OCI-LY3 (cell line): ENCODE measurements at regions not wholly inside any gene's neighbourhood (a gene's known extent, or its start where the extent isn't known, plus 50 kb on each side); places are given as distances from the start of the nearest gene placed in this dataset.

ENCODE experiments used
- CTCF ChIP-seq: fragments of 200-600, 300-600 bp; sonication (generic); IDR thresholded peaks from 2 replicates; pipeline ENCODE4 v1.5.1; 2014; ENCODE audit warnings: antibody characterized with exemption, low read length, low read depth
- EZH2phosphoT487 ChIP-seq: fragments of 200-600 bp; shearing (Covaris generic); IDR thresholded peaks from 2 replicates; pipeline ENCODE4 v1.6.1; 2018; ENCODE audit warnings: antibody characterized with exemption, mixed run types, low read depth

- TF ChIP-seq CTCF = no peak
- no peak for TF ChIP-seq EZH2phosphoT487
These were observed 376.7 kb downstream of the GABRG2 start for GRCh38 chr5:162444129-162444762.
